Upper lobe of left lung (tissue), 4 donors: ENCODE measurements at regions not wholly inside any gene's neighbourhood (a gene's known extent, or its start where the extent isn't known, plus 50 kb on each side); places are given as distances from the start of the nearest gene placed in this dataset.

Source experiments
- EP300 ChIP-seq, 4 donors: sonication (generic); formaldehyde crosslinking; IDR thresholded peaks; one replicate each; pipeline ENCODE4 v1.5.1; 2017; ENCODE audit warnings: antibody characterized with exemption in 4 of 4, control low read depth in 2 of 4
- POLR2A ChIP-seq, 4 donors: fragments of 450-650 bp; IDR thresholded peaks; one replicate each; pipeline ENCODE4 v1.5.1; 2016 to 2017; ENCODE audit warnings: antibody characterized with exemption in 4 of 4, mild to moderate bottlenecking in 2 of 4
- POLR2AphosphoS5 ChIP-seq, 2 donors: sonication (generic); formaldehyde crosslinking; IDR thresholded peaks; one replicate each; pipeline ENCODE4 v1.5.1; 2017; ENCODE audit warnings: antibody characterized with exemption in 2 of 2
- TF ChIP-seq, protein P1 (sequence below), 6 experiments: fragments of 450-650 bp in 4 of 6; fragments of 200-600 bp in 2 of 6; sonication (generic) in 2 of 6; IDR thresholded peaks; one replicate each; pipeline ENCODE4 v1.5.1; 2016 to 2019; ENCODE audit warnings: antibody characterized with exemption in 6 of 6

DNA sequence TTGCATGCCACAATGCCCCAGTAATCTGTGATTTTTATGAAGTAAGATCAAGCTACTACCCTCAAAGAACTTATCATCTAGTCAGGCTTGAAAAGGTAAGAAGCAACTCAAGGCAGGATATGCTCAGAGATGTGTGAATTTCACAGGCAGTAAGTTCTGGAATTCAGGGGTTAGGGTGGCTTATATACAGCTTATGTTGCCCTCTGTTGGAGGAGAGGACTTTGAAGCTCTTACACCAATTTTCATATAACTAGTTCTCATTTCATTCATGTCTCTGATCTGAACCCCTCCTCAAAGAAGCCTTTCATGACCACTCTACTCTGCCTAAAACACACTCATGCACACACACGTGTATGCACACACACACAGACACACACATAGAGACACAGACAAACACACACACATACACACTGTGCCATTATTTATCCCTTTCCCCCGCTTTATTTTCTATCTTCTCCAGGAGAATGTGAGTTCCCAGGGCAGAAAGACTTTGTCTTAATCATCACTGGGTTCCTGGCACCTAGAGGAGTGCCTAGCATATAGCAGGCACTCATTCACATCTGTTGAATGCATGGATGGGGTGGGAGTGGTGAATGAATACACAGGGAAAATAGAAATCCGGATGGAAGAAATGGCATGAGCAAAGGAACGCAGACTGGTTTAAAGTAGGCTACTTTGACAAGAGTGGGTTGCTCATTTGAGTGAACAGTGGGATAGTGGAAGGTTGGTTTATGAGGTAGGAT is 220.7 kb upstream of the ZBED5 start:
- TF ChIP-seq, protein P1, sequence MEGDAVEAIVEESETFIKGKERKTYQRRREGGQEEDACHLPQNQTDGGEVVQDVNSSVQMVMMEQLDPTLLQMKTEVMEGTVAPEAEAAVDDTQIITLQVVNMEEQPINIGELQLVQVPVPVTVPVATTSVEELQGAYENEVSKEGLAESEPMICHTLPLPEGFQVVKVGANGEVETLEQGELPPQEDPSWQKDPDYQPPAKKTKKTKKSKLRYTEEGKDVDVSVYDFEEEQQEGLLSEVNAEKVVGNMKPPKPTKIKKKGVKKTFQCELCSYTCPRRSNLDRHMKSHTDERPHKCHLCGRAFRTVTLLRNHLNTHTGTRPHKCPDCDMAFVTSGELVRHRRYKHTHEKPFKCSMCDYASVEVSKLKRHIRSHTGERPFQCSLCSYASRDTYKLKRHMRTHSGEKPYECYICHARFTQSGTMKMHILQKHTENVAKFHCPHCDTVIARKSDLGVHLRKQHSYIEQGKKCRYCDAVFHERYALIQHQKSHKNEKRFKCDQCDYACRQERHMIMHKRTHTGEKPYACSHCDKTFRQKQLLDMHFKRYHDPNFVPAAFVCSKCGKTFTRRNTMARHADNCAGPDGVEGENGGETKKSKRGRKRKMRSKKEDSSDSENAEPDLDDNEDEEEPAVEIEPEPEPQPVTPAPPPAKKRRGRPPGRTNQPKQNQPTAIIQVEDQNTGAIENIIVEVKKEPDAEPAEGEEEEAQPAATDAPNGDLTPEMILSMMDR (IDR thresholded peaks at IDR 0.05), result no peak
- TF ChIP-seq EP300 (IDR thresholded peaks at IDR 0.05) (no peak), POLR2AphosphoS5 (IDR thresholded peaks at IDR 0.05) (no peak), POLR2A (IDR thresholded peaks at IDR 0.05) (no peak)
